GM21825 (cell line): ENCODE measurements at regions not wholly inside any gene's neighbourhood (a gene's known extent, or its start where the extent isn't known, plus 50 kb on each side); places are given as distances from the start of the nearest gene placed in this dataset.
"Not testable (repeated sequence)": the region's sequence is repeated elsewhere in the genome, so short reads cannot be mapped to it uniquely, and the experiment has no call there.

ENCODE experiments used
- ATAC-seq: cut with Tn5 transposase; IDR thresholded peaks from one replicate; pipeline ENCODE4 v1.9.1; 2021; ENCODE audit warnings: mild to moderate bottlenecking, moderate library complexity; ENCODE audit not compliant: unreplicated experiment

DNA sequence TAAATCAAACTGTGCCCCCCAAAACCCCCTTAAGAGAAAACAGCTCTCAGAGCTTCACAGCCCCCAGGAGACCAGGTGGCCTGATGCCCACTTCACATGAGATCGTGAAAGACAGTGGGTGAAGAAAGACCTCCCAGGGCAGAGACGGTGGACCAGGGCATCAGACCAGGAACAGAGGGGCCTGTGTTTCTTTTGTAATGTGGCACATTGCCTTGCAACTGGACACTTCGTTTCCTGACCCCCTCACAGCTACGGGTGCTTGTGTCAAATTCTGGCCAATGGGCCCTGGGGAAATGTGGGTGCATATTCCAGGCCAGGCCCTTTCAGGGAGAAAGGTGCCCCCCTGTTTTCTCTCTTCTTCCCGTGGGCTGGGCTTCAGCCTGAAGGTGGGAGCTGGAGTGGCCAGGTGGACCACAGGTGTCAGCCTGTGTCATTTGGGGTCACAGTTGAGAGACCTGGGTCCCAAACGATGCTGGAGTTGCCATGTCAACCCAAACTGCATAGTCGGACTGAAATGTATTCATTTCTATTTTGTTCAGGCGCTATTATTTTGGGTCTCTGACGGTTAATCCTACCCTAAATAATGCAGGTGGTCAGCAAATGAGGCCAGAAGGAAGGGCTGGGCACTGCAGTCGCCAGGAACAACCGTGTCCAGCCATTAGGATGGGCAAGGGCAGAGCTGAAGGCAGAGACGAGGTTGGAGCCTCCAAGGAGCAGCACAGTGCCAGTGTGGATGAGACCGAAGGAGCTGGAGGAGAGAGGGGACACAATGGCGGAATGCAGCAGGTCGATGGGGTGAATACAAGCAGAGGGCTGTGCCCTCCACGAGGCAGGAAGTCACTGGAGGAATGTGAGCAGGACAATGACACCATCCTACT is 338.2 kb downstream of the EIPR1 start:
- ATAC-seq = no peak

DNA sequence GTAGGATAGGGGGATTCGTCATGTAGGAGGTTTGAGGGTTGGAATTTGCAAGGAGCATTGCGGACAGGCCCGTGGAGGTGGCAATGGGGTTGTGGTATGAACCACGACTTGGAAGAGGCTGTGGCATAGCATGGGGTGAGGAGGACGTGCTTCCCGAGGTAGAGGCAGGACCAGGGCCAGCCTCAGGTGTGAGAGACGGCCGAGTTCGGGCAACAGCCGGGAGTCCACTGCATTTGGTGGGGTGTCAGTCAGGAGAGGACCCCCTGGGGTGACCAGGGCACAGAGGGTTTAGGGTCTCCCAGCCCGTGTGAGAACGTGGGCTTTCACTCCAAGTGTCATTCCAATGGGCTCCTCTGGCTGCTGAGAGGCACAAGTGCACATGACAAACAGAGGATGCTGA is 339.0 kb downstream of the EIPR1 start:
- ATAC-seq = no peak

DNA sequence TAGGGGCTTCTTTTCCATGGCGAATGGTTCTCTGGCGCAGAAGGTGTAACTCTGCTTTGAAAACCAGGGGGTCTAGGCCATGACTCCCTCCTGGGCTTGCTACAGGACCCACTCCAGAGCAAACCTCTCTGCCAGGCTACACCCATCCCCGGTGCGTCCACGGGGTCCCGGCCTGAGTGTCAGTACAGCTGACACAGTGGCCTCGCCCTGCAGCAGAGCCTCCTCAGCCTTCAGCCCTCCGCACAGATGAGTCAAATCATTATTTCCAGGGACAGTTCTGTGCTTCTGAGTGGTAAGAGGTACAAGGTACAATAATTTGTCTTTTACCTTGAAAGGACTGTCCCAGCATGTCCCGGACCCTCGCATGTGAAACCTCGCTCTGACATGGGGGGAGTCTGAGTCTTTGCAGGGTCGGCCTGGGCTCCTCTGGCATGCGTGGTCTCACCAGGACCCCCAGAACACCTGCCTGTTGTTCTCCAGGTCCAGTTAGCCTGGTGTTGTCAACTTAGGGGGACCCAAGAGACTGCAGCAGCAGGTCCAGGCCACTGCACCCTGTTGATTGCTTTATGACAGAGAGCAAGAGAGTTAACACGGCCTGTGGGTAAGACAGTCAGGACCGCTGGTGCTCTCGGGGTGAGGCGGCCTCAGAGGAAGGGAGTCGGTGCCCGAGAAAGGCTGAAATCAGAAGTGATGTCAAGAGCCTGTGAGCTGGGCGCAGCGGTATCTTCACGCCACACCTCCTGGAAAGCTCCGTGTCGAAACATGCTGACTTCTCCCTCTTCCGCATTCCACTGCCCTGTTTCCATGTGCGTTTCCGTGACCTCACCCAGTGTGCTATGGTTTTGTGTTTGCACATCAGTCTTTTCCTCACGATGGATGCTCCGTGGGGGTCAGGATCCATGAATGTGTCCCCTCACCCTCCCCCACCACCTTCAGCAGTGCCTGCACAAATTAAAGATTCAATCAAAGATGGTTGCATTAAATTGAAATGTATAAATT is 340.1 kb downstream of the EIPR1 start:
- no peak for ATAC-seq

DNA sequence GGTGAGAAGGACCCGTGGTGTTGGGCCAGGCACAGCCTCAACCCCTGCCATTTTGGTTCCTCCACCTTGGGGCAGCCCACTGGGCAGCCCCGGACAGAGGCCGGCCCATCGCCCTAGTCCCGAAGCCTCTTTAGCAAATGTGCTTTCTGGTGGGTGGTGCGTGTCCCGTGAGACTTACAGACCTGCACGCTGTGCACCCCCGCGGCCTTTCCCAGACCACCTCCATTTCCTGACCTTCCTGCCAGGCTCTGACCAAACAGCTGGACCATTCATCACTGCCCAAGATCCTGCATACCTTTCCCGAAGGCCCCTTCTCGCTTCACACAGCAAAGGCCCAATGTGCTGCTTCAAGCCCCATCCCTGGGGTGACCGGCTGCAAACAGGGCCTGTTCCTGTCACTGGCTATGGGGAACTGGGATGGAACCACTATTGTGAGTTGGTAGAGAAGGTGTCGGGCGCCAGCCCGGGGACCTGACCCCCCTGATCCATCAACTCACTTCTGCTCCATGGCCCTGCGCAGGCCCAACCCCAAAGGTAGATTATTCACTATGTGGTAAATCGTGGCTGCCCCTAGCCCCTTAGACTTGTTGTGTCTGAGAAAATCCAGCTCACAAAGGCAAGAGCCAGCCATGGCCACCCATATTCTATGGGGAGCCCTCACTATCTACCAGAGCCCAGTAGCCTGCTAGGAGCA is 341.0 kb downstream of the EIPR1 start:
- no peak for ATAC-seq

DNA sequence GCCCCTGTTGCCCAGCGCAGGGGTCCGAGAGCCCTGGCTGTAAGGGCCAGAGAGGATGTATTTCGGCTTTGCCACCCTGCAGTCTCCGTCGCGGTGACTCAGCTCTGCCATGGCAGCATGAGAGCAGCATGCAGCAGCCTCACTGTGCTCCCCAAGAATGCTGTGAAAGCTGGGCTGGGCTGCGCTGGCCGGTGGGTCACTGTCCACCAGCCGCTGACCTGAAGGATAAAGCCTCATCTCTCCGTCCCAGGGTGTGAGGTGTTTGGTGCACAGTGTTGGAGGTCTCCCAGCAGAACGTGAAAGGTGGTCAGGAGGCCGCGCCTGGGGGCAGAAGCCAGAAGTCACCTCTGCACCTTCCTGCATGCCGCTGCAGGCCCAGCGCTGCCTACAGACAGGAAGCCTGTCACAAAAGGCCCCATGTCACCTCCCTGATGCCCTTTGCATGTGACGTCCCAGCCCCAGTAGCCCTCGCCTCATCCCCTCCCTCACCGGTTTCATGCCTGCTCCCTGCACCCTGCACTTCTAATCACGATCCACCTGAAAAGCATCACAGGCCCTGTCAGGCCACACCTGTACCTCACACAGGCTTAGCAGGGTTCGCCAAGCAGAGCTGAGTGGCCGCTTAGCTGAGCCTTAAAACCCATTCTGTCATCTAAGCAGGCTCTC is 342.1 kb downstream of the EIPR1 start:
- ATAC-seq = no peak

DNA sequence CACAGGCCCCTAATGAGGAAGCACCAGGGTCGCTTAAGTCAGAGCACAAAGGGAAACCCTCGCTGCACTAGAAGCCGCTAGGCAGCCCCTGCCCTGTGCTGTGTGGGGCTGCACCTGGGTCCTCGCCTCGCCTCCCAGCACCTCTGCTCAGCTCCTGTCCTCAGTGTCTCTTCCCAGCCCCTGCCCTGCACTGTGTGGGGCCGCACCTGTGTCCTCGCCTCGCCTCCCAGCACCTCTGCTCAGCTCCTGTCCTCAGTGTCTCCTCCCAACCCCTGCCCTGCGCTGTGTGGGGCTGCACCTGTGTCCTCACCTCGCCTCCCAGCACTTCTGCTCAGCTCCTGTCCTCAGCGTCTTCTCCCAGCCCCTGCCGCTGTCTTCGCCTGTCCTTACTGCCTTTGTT is 342.8 kb downstream of the EIPR1 start:
- no peak for ATAC-seq

DNA sequence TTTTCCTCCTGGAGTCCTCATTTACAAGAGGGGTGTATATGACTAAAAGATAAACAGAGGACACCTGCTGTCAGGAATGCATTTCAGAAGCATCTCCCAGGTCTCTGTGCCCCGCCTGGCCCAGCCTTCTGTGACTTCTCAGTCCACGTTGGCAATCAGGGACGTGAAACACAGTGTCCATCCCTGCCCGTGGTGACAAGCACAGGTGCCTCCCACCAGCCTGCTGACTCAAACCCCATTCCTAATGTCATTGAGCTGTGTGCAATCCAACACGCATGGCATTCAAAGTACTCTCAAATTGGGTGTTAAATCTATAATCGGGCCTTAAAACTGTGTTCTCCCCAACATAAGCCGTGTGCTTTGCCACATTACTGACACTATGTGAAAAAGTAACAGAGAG is 343.2 kb downstream of the EIPR1 start:
- no peak for ATAC-seq

DNA sequence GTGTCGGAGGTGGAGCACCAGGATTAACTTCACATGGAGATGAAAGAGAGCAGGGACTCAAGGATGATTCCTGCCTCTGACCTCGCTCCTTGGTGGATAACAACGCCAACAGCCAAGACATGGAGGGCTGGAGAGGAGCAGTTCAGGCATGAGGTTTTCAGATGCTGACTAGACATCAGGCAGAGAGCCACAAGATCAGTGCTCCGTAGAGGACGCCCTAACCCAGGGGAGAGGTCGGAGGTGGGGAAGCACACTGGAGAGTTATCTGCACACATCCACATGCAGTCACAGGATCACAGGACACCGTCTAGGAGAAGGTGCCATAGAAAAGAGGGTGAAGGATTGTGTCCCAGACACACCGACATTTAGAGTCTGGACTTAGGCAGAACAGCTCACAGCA is 344.3 kb downstream of the EIPR1 start:
- ATAC-seq = no peak

DNA sequence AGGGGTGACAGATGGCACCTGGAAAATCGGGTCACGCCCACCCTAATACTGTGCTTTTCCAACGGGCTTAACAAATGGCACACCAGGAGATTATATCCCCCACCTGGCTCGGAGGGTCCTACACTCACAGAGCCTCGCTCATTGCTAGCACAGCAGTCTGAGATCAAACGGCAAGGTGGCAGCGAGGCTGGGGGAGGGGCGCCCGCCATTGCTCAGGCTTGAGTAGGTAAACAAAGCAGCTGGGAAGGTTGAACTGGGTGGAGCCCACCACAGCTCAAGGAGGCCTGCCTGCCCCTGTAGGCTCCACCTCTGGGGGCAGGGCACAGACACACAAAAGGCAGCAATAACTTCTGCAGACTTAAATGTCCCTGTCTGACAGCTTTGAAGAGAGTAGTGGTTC is 346.8 kb downstream of the EIPR1 start:
- ATAC-seq = not testable (repeated sequence)

DNA sequence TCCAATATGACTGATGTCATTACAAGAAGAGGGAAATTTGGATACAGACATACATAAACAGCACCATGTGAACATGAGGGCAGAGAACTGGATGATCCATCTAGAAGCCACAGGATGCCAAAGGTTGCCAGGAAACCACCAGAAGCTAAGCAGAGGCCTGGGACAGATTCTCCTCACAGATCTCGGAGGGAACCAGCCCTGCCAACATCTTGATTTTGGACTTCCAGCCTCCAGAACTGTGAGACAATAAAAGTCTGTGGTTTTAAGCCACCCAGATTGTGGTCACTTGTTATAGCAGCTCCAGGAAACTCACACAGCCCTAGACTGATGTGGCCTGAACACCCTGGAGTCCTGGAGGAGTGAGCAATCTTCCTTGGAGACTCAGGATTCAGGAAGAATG is 351.6 kb downstream of the EIPR1 start:
- no peak for ATAC-seq

DNA sequence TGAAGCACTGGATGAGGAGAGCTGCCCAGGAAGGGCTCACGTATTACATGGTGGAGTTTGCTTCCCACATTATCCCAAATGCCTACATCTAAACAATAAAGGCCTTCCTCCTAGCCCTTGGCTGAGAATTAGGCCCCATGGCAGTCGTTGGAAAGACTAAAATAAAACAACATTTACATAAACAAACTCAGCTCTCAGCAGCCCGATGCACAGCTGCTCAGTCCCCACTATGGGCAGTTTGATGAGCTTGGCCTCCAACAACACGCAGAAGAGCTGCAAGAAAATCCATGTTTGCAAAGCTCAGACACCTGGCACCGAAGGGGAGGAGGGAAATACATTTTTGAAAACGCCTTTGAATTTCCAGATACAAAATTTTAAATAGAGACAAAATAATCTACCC is 352.4 kb downstream of the EIPR1 start:
- ATAC-seq = no peak

DNA sequence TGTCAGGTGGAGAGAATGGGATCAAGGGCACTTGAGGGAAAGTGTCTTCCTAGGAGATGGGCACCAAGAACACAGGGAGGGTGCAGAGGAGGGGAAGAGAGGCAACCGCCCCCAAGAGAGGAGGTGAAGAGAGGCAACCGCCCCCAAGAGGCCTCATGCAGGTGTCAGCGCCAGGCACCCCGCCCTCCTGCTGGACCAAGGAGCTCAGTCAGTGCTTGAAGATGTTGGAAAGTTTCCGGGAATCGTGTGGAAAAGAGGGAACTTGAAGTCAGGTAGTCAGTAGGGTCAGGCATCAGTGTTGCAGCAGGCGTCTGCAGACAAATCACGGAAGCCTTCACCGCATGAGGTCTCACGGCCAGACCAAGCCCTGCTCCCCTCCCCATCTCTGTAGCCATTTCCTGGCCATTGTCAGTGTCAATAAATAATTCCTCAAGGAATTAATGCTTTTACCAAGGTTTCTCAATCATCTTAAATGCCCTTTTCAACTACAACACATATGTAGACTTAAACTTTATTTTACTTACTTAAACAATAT is 353.1 kb downstream of the EIPR1 start:
- no peak for ATAC-seq

DNA sequence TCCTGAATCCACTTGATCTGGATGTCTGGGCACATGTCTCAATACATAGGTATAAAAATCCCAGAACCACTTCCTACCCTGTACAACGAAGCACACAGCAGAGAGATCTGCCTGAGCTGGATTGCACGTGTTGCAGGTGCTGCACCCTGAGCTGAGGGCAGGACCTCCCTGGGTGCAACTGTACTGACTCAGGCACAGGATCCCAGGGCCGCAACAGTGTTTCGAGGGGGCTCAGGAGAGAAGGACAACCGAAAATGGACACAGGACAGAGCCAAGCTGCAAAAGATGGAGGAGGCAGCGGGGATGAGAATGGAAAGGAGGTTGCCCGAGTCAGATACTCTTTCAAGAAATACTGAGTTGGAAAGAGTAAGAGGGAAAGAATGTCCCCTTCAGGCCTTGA is 354.1 kb downstream of the EIPR1 start:
- ATAC-seq = no peak

DNA sequence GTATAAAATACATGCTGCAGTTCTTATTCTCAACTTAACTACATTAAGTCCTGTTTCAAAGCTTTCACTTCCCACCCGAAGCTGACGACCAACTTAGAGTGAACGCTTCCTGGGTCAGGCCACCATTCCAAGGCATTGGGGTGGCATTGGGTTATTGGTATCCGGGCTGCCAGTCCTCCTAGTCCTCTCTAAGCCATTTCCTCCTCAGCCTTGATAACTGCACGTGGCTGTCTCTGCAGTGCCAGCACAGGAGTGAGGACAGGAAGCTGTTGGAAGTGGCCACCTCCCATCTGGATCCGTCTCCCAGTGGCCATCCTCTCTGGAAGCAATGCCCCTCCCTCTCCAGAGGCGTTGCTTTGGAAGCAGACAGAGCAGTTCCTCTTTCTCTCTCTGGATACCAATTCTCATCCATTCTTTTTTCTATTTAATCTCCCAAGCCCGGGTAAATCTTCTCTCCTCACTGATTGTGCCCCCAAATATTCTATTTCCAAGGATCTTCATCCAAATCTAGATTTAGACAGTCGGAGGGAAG is 354.7 kb downstream of the EIPR1 start:
- no peak for ATAC-seq

DNA sequence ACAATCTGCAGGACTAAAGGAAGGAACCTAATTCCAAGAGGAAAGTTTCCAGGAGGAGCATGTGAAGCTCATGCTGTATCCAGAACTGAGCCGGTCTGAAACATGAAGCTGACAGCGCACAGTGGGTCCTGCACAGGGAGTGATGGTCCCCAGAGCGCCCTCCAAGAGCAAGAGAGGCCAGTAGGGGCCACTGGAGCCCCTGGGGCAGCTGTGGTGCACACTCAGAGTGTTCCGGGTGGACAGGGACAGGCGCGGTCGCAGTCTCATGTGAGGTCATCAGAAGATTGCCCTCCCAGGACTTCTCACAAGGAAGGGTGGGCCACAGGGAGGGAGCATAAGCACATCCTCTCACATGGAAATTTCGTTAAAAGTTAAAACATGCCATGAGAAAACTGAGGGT is 355.9 kb downstream of the EIPR1 start:
- no peak for ATAC-seq

DNA sequence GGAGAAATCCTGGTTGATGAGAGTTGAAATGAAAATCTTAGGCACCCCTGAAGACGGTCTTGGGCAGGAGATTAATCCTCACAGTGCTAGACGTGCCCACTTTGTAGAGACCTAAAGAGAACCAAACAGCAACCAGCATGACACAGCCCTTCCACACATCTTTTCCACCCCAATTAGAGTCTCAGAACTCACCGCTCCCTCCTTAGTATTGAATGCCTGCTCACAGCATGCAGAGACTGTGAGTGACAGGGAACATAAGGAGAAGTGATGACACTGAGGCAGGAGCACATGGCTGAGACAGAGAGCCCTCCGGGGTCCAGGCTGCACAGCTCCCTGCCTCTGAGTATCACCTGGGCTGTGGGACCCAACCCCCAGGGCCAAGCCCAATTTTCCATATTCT is 367.6 kb downstream of the EIPR1 start:
- ATAC-seq = no peak

DNA sequence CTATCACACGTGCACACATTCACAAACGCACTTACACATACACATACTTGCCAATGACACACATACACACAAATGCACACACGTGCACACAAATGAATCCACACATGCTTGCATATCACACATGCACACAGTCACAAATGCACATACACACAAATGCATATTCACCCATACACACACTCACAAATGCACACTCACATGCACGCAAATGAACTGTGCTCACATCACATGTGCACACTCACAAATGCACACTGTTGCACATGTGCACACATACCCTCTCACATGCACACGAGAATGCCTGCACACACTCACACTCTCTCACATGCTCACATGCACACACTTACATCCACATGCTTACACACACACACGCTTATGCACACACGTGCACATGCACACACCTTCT is 368.1 kb downstream of the EIPR1 start:
- ATAC-seq = no peak

DNA sequence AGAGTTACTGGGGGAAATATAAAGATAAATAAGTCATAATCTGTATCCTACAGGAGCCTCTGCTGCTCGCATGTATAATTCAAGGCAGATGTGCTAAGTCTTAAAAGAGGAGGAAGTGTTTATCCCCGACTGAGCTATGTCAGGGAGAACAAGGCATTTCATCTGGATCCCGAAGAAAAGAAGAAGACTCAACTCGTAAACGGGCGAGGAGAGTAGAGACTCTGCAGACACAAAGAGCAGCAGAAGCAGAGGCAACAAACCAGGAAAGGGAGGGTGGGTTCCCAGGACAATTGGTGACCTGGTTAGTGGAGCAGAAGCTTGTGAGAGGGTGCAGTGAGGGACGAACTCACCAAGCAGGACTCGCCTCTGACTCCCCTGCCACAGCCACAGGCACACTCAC is 368.6 kb downstream of the EIPR1 start:
- no peak for ATAC-seq

DNA sequence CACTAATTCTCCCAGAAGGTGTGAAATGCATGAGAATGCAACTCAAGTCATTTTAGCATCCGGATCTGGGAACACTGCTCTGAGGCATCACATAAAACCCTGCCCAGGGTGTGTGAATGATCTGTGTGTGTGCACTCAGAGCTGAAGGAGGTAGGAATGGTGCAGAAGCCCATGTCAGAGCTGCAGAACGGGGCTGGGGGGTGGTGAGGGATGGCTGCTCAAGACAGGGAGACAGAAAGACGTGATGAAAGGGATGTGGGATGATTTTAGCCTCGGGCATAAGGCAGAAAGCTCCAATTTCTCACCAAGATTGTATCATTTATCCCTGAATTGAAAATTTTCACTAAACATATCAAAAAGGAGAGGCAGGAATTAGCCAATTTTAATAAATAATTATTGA is 369.1 kb downstream of the EIPR1 start:
- no peak for ATAC-seq

DNA sequence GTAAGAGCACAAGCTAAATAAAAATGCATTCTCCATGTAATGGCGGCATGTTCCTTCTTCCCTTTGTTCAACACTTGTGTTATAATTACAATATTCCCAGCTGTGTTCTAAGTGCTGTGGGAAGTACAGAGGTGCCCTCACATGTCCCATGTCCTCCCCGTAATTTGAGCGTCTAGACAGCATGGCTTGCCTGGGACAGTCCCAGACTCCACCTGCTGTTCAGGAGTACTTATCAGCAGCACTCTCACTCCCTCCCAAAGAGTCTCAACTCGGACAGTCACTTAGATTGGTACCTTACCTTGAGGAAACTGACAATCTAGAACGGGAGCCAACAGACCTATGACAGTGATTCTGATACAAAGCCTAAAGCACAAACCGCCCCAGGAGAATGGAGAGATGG is 370.5 kb downstream of the EIPR1 start:
- ATAC-seq = no peak
